DND-41 (cell line): ENCODE measurements at regions not wholly inside any gene's neighbourhood (a gene's known extent, or its start where the extent isn't known, plus 50 kb on each side); places are given as distances from the start of the nearest gene placed in this dataset.

ENCODE experiments used
- CTCF ChIP-seq: IDR thresholded peaks from 2 replicates; pipeline ENCODE4 v1.5.1; 2012; ENCODE audit warnings: borderline replicate concordance, low read length, moderate library complexity, mild to moderate bottlenecking; ENCODE audit not compliant: poor library complexity, severe bottlenecking; ENCODE audit errors: extremely low read depth
- EZH2 ChIP-seq: IDR thresholded peaks from 3 replicates; pipeline ENCODE4 v1.6.1; 2012; ENCODE audit warnings: borderline replicate concordance, low read depth, mild to moderate bottlenecking, moderate library complexity, low read length, inconsistent platforms; ENCODE audit not compliant: severe bottlenecking

- TF ChIP-seq CTCF, result no peak
- TF ChIP-seq EZH2, result no peak
Measured at GRCh38 chr10:16155834-16156233, 281.0 kb upstream of the PTER start.
